WTC11 (cell line): ENCODE measurements at regions not wholly inside any gene's neighbourhood (a gene's known extent, or its start where the extent isn't known, plus 50 kb on each side); places are given as distances from the start of the nearest gene placed in this dataset.

ENCODE experiments used
- ATAC-seq: fragments of 200-7000 bp; cut with Tn5 transposase; 2 replicates; pipeline ENCODE4 v1.10.0; 2021; ENCODE audit warnings: mild to moderate bottlenecking, moderate library complexity
- CTCF ChIA-PET: fragments of 300-600 bp; sonication (Branson Sonifier 250); formaldehyde crosslinking; loops from one replicate; lab custom pipeline; 2021; ENCODE audit warnings: antibody characterized with exemption; lab: Charles Lee
- POLR2A ChIA-PET: fragments of 350-600 bp; sonication (Branson Sonifier 250); formaldehyde crosslinking; loops from one replicate; lab custom pipeline; 2021; ENCODE audit warnings: antibody characterized with exemption; lab: Charles Lee
- DNase-seq: peaks from one replicate; pipeline ENCODE4 v3.0.0; 2021; ENCODE audit warnings: low spot score
- H3K27ac Mint-ChIP-seq: 2 replicates; pipeline ENCODE4 v1.8.0; 2021; ENCODE audit warnings: mixed read lengths
- H3K27me3 Mint-ChIP-seq: 2 replicates; pipeline ENCODE4 v1.8.0; 2021; ENCODE audit warnings: low read depth, mild to moderate bottlenecking, moderate library complexity, mixed read lengths
- H3K36me3 Mint-ChIP-seq: 2 replicates; pipeline ENCODE4 v1.8.0; 2021; ENCODE audit warnings: mixed read lengths
- H3K4me1 Mint-ChIP-seq: 2 replicates; pipeline ENCODE4 v1.8.0; 2022; ENCODE audit warnings: mixed read lengths
- H3K4me3 Mint-ChIP-seq: 2 replicates; pipeline ENCODE4 v1.8.0; 2021; ENCODE audit warnings: mild to moderate bottlenecking, moderate library complexity, mixed read lengths
- H3K9me3 Mint-ChIP-seq: 2 replicates; pipeline ENCODE4 v1.8.0; 2021; ENCODE audit warnings: mixed read lengths
- AR ChIP-seq: fragments of 250-450 bp; sonication (Bioruptor Pico); IDR thresholded peaks from 2 replicates; pipeline ENCODE4 v1.9.0; 2021; ENCODE audit warnings: mild to moderate bottlenecking
- KAT7 ChIP-seq: sonication (generic); formaldehyde crosslinking; IDR thresholded peaks from 2 replicates; pipeline ENCODE4 v1.8.1; 2023; ENCODE audit warnings: missing genetic modification reagents, mild to moderate bottlenecking, borderline replicate concordance
- MAX ChIP-seq: sonication (generic); formaldehyde crosslinking; IDR thresholded peaks from 2 replicates; pipeline ENCODE4 v1.8.0; 2022; ENCODE audit warnings: mild to moderate bottlenecking, missing genetic modification reagents
- RORB ChIP-seq: fragments of 250-450 bp; sonication (Bioruptor Pico); IDR thresholded peaks from 2 replicates; pipeline ENCODE4 v1.9.0; 2021; ENCODE audit warnings: mild to moderate bottlenecking
- SMAD4 ChIP-seq: sonication (generic); formaldehyde crosslinking; IDR thresholded peaks from 2 replicates; pipeline ENCODE4 v1.8.0; 2022; ENCODE audit warnings: mild to moderate bottlenecking, missing genetic modification reagents
- STAT6 ChIP-seq: sonication (generic); formaldehyde crosslinking; conservative IDR thresholded peaks from 2 replicates; pipeline ENCODE4 v1.8.1; 2023; ENCODE audit warnings: mild to moderate bottlenecking, low read depth, missing genetic modification reagents, moderate library complexity
- TCF7 ChIP-seq: sonication (generic); formaldehyde crosslinking; IDR thresholded peaks from 2 replicates; pipeline ENCODE4 v1.8.0; 2022; ENCODE audit warnings: mild to moderate bottlenecking, low read depth, missing genetic modification reagents, moderate library complexity
- TEAD4 ChIP-seq: sonication (generic); formaldehyde crosslinking; IDR thresholded peaks from 2 replicates; pipeline ENCODE4 v1.8.0; 2022; ENCODE audit warnings: mild to moderate bottlenecking, missing genetic modification reagents
- TP53 ChIP-seq: sonication (generic); formaldehyde crosslinking; IDR thresholded peaks from 2 replicates; pipeline ENCODE4 v1.8.1; 2023; ENCODE audit warnings: mild to moderate bottlenecking, missing genetic modification reagents
- ZNF121 ChIP-seq: sonication (generic); formaldehyde crosslinking; IDR thresholded peaks from 2 replicates; pipeline ENCODE4 v1.8.0; 2023; ENCODE audit warnings: missing genetic modification reagents
- ZNF219 ChIP-seq: sonication (generic); formaldehyde crosslinking; IDR thresholded peaks from 2 replicates; pipeline ENCODE4 v1.8.0; 2023; ENCODE audit warnings: missing genetic modification reagents, mild to moderate bottlenecking, borderline replicate concordance
- ZNF425 ChIP-seq: fragments of 250-450 bp; sonication (Bioruptor Pico); conservative IDR thresholded peaks from 2 replicates; pipeline ENCODE4 v1.9.0; 2021; ENCODE audit warnings: mild to moderate bottlenecking
- TF ChIP-seq, protein P1 (sequence below): sonication (generic); formaldehyde crosslinking; IDR thresholded peaks from 2 replicates; pipeline ENCODE4 v1.8.1; 2023; ENCODE audit warnings: mild to moderate bottlenecking, missing genetic modification reagents
- TF ChIP-seq, protein P2 (sequence below): sonication (generic); formaldehyde crosslinking; IDR thresholded peaks from 2 replicates; pipeline ENCODE4 v1.8.1; 2022; ENCODE audit warnings: missing genetic modification reagents, borderline replicate concordance
- TF ChIP-seq, protein P3 (sequence below): fragments of 250-450 bp; sonication (Bioruptor Pico); IDR thresholded peaks from 2 replicates; pipeline ENCODE4 v1.9.0; 2021; ENCODE audit warnings: mild to moderate bottlenecking, borderline replicate concordance
- TF ChIP-seq, protein P4 (sequence below): sonication (generic); formaldehyde crosslinking; IDR thresholded peaks from 2 replicates; pipeline ENCODE4 v1.8.0; 2023; ENCODE audit warnings: missing genetic modification reagents, mild to moderate bottlenecking, borderline replicate concordance

GRCh38 chr4:136001791-136002190, 1530.5 kb downstream of the PCDH18 start (continued):
- no peak for TF ChIP-seq STAT6 (CRISPR knock-in tag)
- TF ChIP-seq TCF7 (CRISPR knock-in tag), result no peak
- TF ChIP-seq, protein P1, sequence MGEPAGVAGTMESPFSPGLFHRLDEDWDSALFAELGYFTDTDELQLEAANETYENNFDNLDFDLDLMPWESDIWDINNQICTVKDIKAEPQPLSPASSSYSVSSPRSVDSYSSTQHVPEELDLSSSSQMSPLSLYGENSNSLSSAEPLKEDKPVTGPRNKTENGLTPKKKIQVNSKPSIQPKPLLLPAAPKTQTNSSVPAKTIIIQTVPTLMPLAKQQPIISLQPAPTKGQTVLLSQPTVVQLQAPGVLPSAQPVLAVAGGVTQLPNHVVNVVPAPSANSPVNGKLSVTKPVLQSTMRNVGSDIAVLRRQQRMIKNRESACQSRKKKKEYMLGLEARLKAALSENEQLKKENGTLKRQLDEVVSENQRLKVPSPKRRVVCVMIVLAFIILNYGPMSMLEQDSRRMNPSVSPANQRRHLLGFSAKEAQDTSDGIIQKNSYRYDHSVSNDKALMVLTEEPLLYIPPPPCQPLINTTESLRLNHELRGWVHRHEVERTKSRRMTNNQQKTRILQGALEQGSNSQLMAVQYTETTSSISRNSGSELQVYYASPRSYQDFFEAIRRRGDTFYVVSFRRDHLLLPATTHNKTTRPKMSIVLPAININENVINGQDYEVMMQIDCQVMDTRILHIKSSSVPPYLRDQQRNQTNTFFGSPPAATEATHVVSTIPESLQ (CRISPR knock-in tag), result no peak
- no peak for TF ChIP-seq ZNF219 (CRISPR knock-in tag)
- no peak for TF ChIP-seq ZNF121
- no peak for TF ChIP-seq KAT7 (CRISPR knock-in tag)
- no peak for TF ChIP-seq TEAD4 (CRISPR knock-in tag)
- no peak for TF ChIP-seq AR
- TF ChIP-seq MAX (CRISPR knock-in tag), result no peak
- no peak for TF ChIP-seq TP53
- TF ChIP-seq, protein P2, sequence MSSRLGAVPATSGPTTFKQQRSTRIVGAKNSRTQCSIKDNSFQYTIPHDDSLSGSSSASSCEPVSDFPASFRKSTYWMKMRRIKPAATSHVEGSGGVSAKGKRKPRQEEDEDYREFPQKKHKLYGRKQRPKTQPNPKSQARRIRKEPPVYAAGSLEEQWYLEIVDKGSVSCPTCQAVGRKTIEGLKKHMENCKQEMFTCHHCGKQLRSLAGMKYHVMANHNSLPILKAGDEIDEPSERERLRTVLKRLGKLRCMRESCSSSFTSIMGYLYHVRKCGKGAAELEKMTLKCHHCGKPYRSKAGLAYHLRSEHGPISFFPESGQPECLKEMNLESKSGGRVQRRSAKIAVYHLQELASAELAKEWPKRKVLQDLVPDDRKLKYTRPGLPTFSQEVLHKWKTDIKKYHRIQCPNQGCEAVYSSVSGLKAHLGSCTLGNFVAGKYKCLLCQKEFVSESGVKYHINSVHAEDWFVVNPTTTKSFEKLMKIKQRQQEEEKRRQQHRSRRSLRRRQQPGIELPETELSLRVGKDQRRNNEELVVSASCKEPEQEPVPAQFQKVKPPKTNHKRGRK (CRISPR knock-in tag), result no peak
- TF ChIP-seq, protein P3, sequence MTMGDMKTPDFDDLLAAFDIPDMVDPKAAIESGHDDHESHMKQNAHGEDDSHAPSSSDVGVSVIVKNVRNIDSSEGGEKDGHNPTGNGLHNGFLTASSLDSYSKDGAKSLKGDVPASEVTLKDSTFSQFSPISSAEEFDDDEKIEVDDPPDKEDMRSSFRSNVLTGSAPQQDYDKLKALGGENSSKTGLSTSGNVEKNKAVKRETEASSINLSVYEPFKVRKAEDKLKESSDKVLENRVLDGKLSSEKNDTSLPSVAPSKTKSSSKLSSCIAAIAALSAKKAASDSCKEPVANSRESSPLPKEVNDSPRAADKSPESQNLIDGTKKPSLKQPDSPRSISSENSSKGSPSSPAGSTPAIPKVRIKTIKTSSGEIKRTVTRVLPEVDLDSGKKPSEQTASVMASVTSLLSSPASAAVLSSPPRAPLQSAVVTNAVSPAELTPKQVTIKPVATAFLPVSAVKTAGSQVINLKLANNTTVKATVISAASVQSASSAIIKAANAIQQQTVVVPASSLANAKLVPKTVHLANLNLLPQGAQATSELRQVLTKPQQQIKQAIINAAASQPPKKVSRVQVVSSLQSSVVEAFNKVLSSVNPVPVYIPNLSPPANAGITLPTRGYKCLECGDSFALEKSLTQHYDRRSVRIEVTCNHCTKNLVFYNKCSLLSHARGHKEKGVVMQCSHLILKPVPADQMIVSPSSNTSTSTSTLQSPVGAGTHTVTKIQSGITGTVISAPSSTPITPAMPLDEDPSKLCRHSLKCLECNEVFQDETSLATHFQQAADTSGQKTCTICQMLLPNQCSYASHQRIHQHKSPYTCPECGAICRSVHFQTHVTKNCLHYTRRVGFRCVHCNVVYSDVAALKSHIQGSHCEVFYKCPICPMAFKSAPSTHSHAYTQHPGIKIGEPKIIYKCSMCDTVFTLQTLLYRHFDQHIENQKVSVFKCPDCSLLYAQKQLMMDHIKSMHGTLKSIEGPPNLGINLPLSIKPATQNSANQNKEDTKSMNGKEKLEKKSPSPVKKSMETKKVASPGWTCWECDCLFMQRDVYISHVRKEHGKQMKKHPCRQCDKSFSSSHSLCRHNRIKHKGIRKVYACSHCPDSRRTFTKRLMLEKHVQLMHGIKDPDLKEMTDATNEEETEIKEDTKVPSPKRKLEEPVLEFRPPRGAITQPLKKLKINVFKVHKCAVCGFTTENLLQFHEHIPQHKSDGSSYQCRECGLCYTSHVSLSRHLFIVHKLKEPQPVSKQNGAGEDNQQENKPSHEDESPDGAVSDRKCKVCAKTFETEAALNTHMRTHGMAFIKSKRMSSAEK (CRISPR knock-in tag), result no peak

- no peak overlapping the region for H3K4me3 Mint-ChIP-seq
- POLR2A ChIA-PET, result no interaction called here
- TF ChIP-seq RORB (CRISPR knock-in tag), result no peak
- TF ChIP-seq, protein P4, sequence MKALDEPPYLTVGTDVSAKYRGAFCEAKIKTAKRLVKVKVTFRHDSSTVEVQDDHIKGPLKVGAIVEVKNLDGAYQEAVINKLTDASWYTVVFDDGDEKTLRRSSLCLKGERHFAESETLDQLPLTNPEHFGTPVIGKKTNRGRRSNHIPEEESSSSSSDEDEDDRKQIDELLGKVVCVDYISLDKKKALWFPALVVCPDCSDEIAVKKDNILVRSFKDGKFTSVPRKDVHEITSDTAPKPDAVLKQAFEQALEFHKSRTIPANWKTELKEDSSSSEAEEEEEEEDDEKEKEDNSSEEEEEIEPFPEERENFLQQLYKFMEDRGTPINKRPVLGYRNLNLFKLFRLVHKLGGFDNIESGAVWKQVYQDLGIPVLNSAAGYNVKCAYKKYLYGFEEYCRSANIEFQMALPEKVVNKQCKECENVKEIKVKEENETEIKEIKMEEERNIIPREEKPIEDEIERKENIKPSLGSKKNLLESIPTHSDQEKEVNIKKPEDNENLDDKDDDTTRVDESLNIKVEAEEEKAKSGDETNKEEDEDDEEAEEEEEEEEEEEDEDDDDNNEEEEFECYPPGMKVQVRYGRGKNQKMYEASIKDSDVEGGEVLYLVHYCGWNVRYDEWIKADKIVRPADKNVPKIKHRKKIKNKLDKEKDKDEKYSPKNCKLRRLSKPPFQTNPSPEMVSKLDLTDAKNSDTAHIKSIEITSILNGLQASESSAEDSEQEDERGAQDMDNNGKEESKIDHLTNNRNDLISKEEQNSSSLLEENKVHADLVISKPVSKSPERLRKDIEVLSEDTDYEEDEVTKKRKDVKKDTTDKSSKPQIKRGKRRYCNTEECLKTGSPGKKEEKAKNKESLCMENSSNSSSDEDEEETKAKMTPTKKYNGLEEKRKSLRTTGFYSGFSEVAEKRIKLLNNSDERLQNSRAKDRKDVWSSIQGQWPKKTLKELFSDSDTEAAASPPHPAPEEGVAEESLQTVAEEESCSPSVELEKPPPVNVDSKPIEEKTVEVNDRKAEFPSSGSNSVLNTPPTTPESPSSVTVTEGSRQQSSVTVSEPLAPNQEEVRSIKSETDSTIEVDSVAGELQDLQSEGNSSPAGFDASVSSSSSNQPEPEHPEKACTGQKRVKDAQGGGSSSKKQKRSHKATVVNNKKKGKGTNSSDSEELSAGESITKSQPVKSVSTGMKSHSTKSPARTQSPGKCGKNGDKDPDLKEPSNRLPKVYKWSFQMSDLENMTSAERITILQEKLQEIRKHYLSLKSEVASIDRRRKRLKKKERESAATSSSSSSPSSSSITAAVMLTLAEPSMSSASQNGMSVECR, result no peak
- TF ChIP-seq SMAD4, result no peak
- no peak for TF ChIP-seq ZNF425 (CRISPR knock-in tag)
These were observed 1532.0 kb downstream of the PCDH18 start for GRCh38 chr4:136000246-136000645.

More at GRCh38 chr4:136000246-136000645, 1532.0 kb downstream of the PCDH18 start:
- Mint-ChIP-seq H3K36me3 (no peaks in the 10 kb centered on the region), H3K9me3 (peaks cover 3% of the 10 kb centered on the region; the same call in 1 of the 2 replicates), H3K27me3 (no peaks in the 10 kb centered on the region), H3K4me1 (peaks cover 3% of the 10 kb centered on the region), H3K27ac (no peak overlapping the region)
- ATAC-seq (no peak), DNase-seq (no peak)
- CTCF ChIA-PET, result no interaction called here
